ENCODE measurements at regions not wholly inside any gene's neighbourhood (a gene's known extent, or its start where the extent isn't known, plus 50 kb on each side); places are given as distances from the start of the nearest gene placed in this dataset.

- TF ChIP-seq CTCF (IDR thresholded peaks at IDR 0.05): no peak
- H3K27me3 ChIP-seq (ENCODE audit: control insufficient read depth in 2 of 2, insufficient read depth in 2 of 2, low read length in 2 of 2): no peaks in the 10 kb centered on the region
- H3K36me3 ChIP-seq (replicated peaks in 1 of 2; ENCODE audit: control insufficient read depth in 1 of 2, insufficient read depth in 2 of 2, low read length in 2 of 2): no peaks in the 10 kb centered on the region
- no CpG with 5 or more reads among the region's 1 CpG for WGBS (ENCODE audit: insufficient coverage)
- intact Hi-C loops (cut with micrococcal nuclease): no loop called here
- H4K20me1 ChIP-seq (ENCODE audit: insufficient read depth, low read length): no peaks in the 10 kb centered on the region
- no peaks in the 10 kb centered on the region for H3K4me1 ChIP-seq (ENCODE audit: control insufficient read depth in 1 of 2, insufficient read depth in 2 of 2, low read length in 2 of 2)
- Mint-ChIP-seq H3K27me3 (ENCODE audit: low read depth in 3 of 3) (no peaks in the 10 kb centered on the region), H3K36me3 (no peaks in the 10 kb centered on the region), H3K9me3 (peaks cover 0 to 3% (median 0%) of the 10 kb centered on the region in 7 donors), H3K4me3 (no peak overlapping the region), H3K27ac (no peak overlapping the region), H3K4me1 (no peaks in the 10 kb centered on the region)
- H3K27ac ChIP-seq (ENCODE audit: low read depth in 1 of 2, low read length in 2 of 2): no peak overlapping the region
- no peaks in the 10 kb centered on the region for H3K9me3 ChIP-seq (replicated peaks in 1 of 2; ENCODE audit: control insufficient read depth in 1 of 2, insufficient read depth in 1 of 2, low read length in 2 of 2)
- no peaks in the 10 kb centered on the region for H3K79me2 ChIP-seq (ENCODE audit: insufficient read depth, low read length)
- no peak overlapping the region for H3K4me2 ChIP-seq (replicated peaks; ENCODE audit: extremely low read depth, low read length, poor library complexity, severe bottlenecking)
- H2AFZ ChIP-seq (ENCODE audit: insufficient read depth, low read depth, low read length, poor library complexity, severe bottlenecking): no peak overlapping the region
- H3K4me3 ChIP-seq (replicated peaks in 1 of 3; ENCODE audit: low read depth in 2 of 3, low read length in 3 of 3): no peak overlapping the region
- H3K9ac ChIP-seq (ENCODE audit: insufficient read depth, low read length, poor library complexity, severe bottlenecking): no peak overlapping the region
- no peak for DNase-seq
Observed at GRCh38 chr6:125474061-125474460, 172.3 kb upstream of the HDDC2 start.

- Histone ChIP-seq H3K36me3 (replicated peaks in 1 of 2; ENCODE audit: control insufficient read depth in 1 of 2, insufficient read depth in 2 of 2, low read length in 2 of 2) (no peaks in the 10 kb centered on the region), H3K27me3 (ENCODE audit: control insufficient read depth in 2 of 2, insufficient read depth in 2 of 2, low read length in 2 of 2) (no peaks in the 10 kb centered on the region), H3K9ac (ENCODE audit: insufficient read depth, low read length, poor library complexity, severe bottlenecking) (no peak overlapping the region), H3K9me3 (replicated peaks in 1 of 2; ENCODE audit: control insufficient read depth in 1 of 2, insufficient read depth in 1 of 2, low read length in 2 of 2) (no peaks in the 10 kb centered on the region), H3K4me3 (replicated peaks in 1 of 3; ENCODE audit: low read depth in 2 of 3, low read length in 3 of 3) (no peak overlapping the region), H4K20me1 (ENCODE audit: insufficient read depth, low read length) (no peaks in the 10 kb centered on the region), H2AFZ (ENCODE audit: insufficient read depth, low read depth, low read length, poor library complexity, severe bottlenecking) (no peak overlapping the region), H3K27ac (ENCODE audit: low read depth in 1 of 2, low read length in 2 of 2) (no peak overlapping the region), H3K79me2 (ENCODE audit: insufficient read depth, low read length) (no peaks in the 10 kb centered on the region), H3K4me1 (ENCODE audit: control insufficient read depth in 1 of 2, insufficient read depth in 2 of 2, low read length in 2 of 2) (no peaks in the 10 kb centered on the region), H3K4me2 (replicated peaks; ENCODE audit: extremely low read depth, low read length, poor library complexity, severe bottlenecking) (no peak overlapping the region)
- no peak overlapping the region for H3K4me3 Mint-ChIP-seq
- TF ChIP-seq CTCF (IDR thresholded peaks at IDR 0.05): no peak
- H3K27ac Mint-ChIP-seq: no peak overlapping the region
- DNase-seq: no peak
- no peaks in the 10 kb centered on the region for H3K4me1 Mint-ChIP-seq
- H3K36me3 Mint-ChIP-seq: no peaks in the 10 kb centered on the region
- peaks cover 0 to 3% (median 0%) of the 10 kb centered on the region in 7 donors for H3K9me3 Mint-ChIP-seq
- no CpG with 5 or more reads among the region's 4 CpGs for WGBS (ENCODE audit: insufficient coverage)
- H3K27me3 Mint-ChIP-seq (ENCODE audit: low read depth in 3 of 3): peaks cover 0 to 2% (median 0%) of the 10 kb centered on the region in 3 donors
- intact Hi-C loops (cut with micrococcal nuclease): no loop called here
Observed at GRCh38 chr6:125477156-125477555, 175.4 kb upstream of the HDDC2 start.
